ENCODE measurements at regions not wholly inside any gene's neighbourhood (a gene's known extent, or its start where the extent isn't known, plus 50 kb on each side); places are given as distances from the start of the nearest gene placed in this dataset.

- CTCF ChIA-PET = no interaction called here
- Histone ChIP-seq H3K4me3 (ENCODE audit: low read length) (no peak overlapping the region), H3K27me3 (ENCODE audit: control insufficient read depth in 2 of 2, insufficient read depth in 2 of 2, low read length in 2 of 2) (no peaks in the 10 kb centered on the region), H3K4me1 (ENCODE audit: control insufficient read depth in 2 of 2, insufficient read depth in 2 of 2, low read length in 2 of 2) (no peaks in the 10 kb centered on the region), H3K36me3 (ENCODE audit: control insufficient read depth in 2 of 3, insufficient read depth in 3 of 3, low read length in 3 of 3) (no peaks in the 10 kb centered on the region), H3K27ac (ENCODE audit: low read depth, low read length) (no peak overlapping the region), H3K9me3 (ENCODE audit: control insufficient read depth in 2 of 3, low read length in 3 of 3) (no peaks in the 10 kb centered on the region)
- intact Hi-C loops (cut with micrococcal nuclease) = loop anchor here in 1 of 2 donors (10.0 kb wide), 1 partner anchor 75 kb away; no protein-coding TSS in a partner anchor
- Mint-ChIP-seq H3K4me3 (no peak overlapping the region), H3K4me1 (no peaks in the 10 kb centered on the region), H3K36me3 (no peaks in the 10 kb centered on the region), H3K27ac (no peak overlapping the region), H3K9me3 (peaks cover 0 to 10% (median 0%) of the 10 kb centered on the region in 11 donors), H3K27me3 (no peaks in the 10 kb centered on the region)
- ATAC-seq (no peak), DNase-seq (no peak)
- POLR2A ChIA-PET = interaction anchor here (1.2 kb wide), 1 partner anchor 58 kb away, joined by 3 read pairs; no protein-coding TSS in a partner anchor
Observed at GRCh38 chr11:92569726-92570125, 345.1 kb downstream of the FAT3 start.

- CTCF ChIA-PET = no interaction called here
- no peaks in the 10 kb centered on the region for H3K36me3 Mint-ChIP-seq
Observed at GRCh38 chr11:92572559-92572958, 347.9 kb downstream of the FAT3 start.

GRCh38 chr11:92576315-92576714 is 351.7 kb downstream of the FAT3 start:
- ChIA-PET POLR2A (no interaction called here), CTCF (no interaction called here)
- Histone ChIP-seq H3K9me3 (ENCODE audit: control insufficient read depth in 2 of 3, low read length in 3 of 3) (no peaks in the 10 kb centered on the region), H3K4me1 (ENCODE audit: control insufficient read depth in 2 of 2, insufficient read depth in 2 of 2, low read length in 2 of 2) (no peaks in the 10 kb centered on the region), H3K4me3 (ENCODE audit: low read length) (no peak overlapping the region), H3K36me3 (ENCODE audit: control insufficient read depth in 2 of 3, insufficient read depth in 3 of 3, low read length in 3 of 3) (no peaks in the 10 kb centered on the region), H3K27me3 (ENCODE audit: control insufficient read depth in 2 of 2, insufficient read depth in 2 of 2, low read length in 2 of 2) (no peaks in the 10 kb centered on the region), H3K27ac (ENCODE audit: low read depth, low read length) (no peak overlapping the region)
- no peak overlapping the region for H3K27ac Mint-ChIP-seq
- no peak overlapping the region for H3K4me3 Mint-ChIP-seq
- no peaks in the 10 kb centered on the region for H3K4me1 Mint-ChIP-seq
- H3K27me3 Mint-ChIP-seq = no peaks in the 10 kb centered on the region
- H3K9me3 Mint-ChIP-seq = peaks cover 0 to 10% (median 1%) of the 10 kb centered on the region in 11 donors
- ATAC-seq (no peak), DNase-seq (no peak)
- intact Hi-C loops (cut with micrococcal nuclease) = loop anchor here in 1 of 2 donors (10.0 kb wide), 1 partner anchor 82 kb away; no protein-coding TSS in a partner anchor
- no peaks in the 10 kb centered on the region for H3K36me3 Mint-ChIP-seq

More at GRCh38 chr11:92572559-92572958, 347.9 kb downstream of the FAT3 start:
- POLR2A ChIA-PET = no interaction called here
- H3K27me3 Mint-ChIP-seq = no peaks in the 10 kb centered on the region
- no peak overlapping the region for H3K4me3 Mint-ChIP-seq
- Histone ChIP-seq H3K36me3 (ENCODE audit: control insufficient read depth in 2 of 3, insufficient read depth in 3 of 3, low read length in 3 of 3) (no peaks in the 10 kb centered on the region), H3K27me3 (ENCODE audit: control insufficient read depth in 2 of 2, insufficient read depth in 2 of 2, low read length in 2 of 2) (no peaks in the 10 kb centered on the region), H3K4me1 (ENCODE audit: control insufficient read depth in 2 of 2, insufficient read depth in 2 of 2, low read length in 2 of 2) (no peaks in the 10 kb centered on the region), H3K4me3 (ENCODE audit: low read length) (no peak overlapping the region), H3K9me3 (ENCODE audit: control insufficient read depth in 2 of 3, low read length in 3 of 3) (no peaks in the 10 kb centered on the region), H3K27ac (ENCODE audit: low read depth, low read length) (no peak overlapping the region)
- no peak for ATAC-seq
- intact Hi-C loops (cut with micrococcal nuclease) = loop anchor here in 1 of 2 donors (10.0 kb wide), 1 partner anchor 78 kb away; no protein-coding TSS in a partner anchor
- H3K4me1 Mint-ChIP-seq = no peaks in the 10 kb centered on the region
- peaks cover 0 to 10% (median 0%) of the 10 kb centered on the region in 11 donors for H3K9me3 Mint-ChIP-seq
- no peak for DNase-seq
- no peak overlapping the region for H3K27ac Mint-ChIP-seq

GRCh38 chr11:92580908-92581307 is 356.3 kb downstream of the FAT3 start:
- H3K4me3 ChIP-seq (ENCODE audit: low read length) = no peak overlapping the region
- Mint-ChIP-seq H3K36me3 (no peaks in the 10 kb centered on the region), H3K4me1 (no peaks in the 10 kb centered on the region), H3K27me3 (no peaks in the 10 kb centered on the region), H3K27ac (no peak overlapping the region), H3K4me3 (no peak overlapping the region), H3K9me3 (peaks cover 0 to 7% (median 0%) of the 10 kb centered on the region in 11 donors)
- no peaks in the 10 kb centered on the region for H3K9me3 ChIP-seq (ENCODE audit: control insufficient read depth in 2 of 3, low read length in 3 of 3)
- no peaks in the 10 kb centered on the region for H3K4me1 ChIP-seq (ENCODE audit: control insufficient read depth in 2 of 2, insufficient read depth in 2 of 2, low read length in 2 of 2)
- no peaks in the 10 kb centered on the region for H3K27me3 ChIP-seq (ENCODE audit: control insufficient read depth in 2 of 2, insufficient read depth in 2 of 2, low read length in 2 of 2)
- no peak for ATAC-seq
- H3K36me3 ChIP-seq (ENCODE audit: control insufficient read depth in 2 of 3, insufficient read depth in 3 of 3, low read length in 3 of 3) = no peaks in the 10 kb centered on the region
- ChIA-PET CTCF (no interaction called here), POLR2A (no interaction called here)
- no peak overlapping the region for H3K27ac ChIP-seq (ENCODE audit: low read depth, low read length)
- intact Hi-C loops (cut with micrococcal nuclease) = no loop called here
- no peak for DNase-seq

- Histone ChIP-seq H3K9me3 (ENCODE audit: control insufficient read depth in 2 of 3, low read length in 3 of 3) (no peaks in the 10 kb centered on the region), H3K4me1 (ENCODE audit: control insufficient read depth in 2 of 2, insufficient read depth in 2 of 2, low read length in 2 of 2) (no peaks in the 10 kb centered on the region), H3K4me3 (ENCODE audit: low read length) (no peak overlapping the region), H3K27me3 (ENCODE audit: control insufficient read depth in 2 of 2, insufficient read depth in 2 of 2, low read length in 2 of 2) (no peaks in the 10 kb centered on the region), H3K36me3 (ENCODE audit: control insufficient read depth in 2 of 3, insufficient read depth in 3 of 3, low read length in 3 of 3) (no peaks in the 10 kb centered on the region), H3K27ac (ENCODE audit: low read depth, low read length) (no peak overlapping the region)
- Mint-ChIP-seq H3K27me3 (no peaks in the 10 kb centered on the region), H3K27ac (no peak overlapping the region), H3K9me3 (peaks cover 0 to 9% (median 0%) of the 10 kb centered on the region in 11 donors), H3K4me1 (no peaks in the 10 kb centered on the region), H3K4me3 (no peak overlapping the region), H3K36me3 (no peaks in the 10 kb centered on the region)
- ATAC-seq = no peak
- no peak for DNase-seq
- ChIA-PET POLR2A (no interaction called here), CTCF (no interaction called here)
- intact Hi-C loops (cut with micrococcal nuclease) = no loop called here
Observed at GRCh38 chr11:92588393-92588792, 363.8 kb downstream of the FAT3 start.

GRCh38 chr11:92589512-92589911 is 364.9 kb downstream of the FAT3 start:
- peaks cover 0 to 9% (median 0%) of the 10 kb centered on the region in 11 donors for H3K9me3 Mint-ChIP-seq
- Histone ChIP-seq H3K4me1 (ENCODE audit: control insufficient read depth in 2 of 2, insufficient read depth in 2 of 2, low read length in 2 of 2) (no peaks in the 10 kb centered on the region), H3K4me3 (ENCODE audit: low read length) (no peak overlapping the region), H3K27ac (ENCODE audit: low read depth, low read length) (no peak overlapping the region), H3K36me3 (ENCODE audit: control insufficient read depth in 2 of 3, insufficient read depth in 3 of 3, low read length in 3 of 3) (no peaks in the 10 kb centered on the region), H3K9me3 (ENCODE audit: control insufficient read depth in 2 of 3, low read length in 3 of 3) (no peaks in the 10 kb centered on the region), H3K27me3 (ENCODE audit: control insufficient read depth in 2 of 2, insufficient read depth in 2 of 2, low read length in 2 of 2) (no peaks in the 10 kb centered on the region)
- intact Hi-C loops (cut with micrococcal nuclease) = no loop called here
- H3K4me3 Mint-ChIP-seq = no peak overlapping the region
- H3K27me3 Mint-ChIP-seq = no peaks in the 10 kb centered on the region
- POLR2A ChIA-PET = no interaction called here
- H3K27ac Mint-ChIP-seq = no peak overlapping the region
- no peaks in the 10 kb centered on the region for H3K4me1 Mint-ChIP-seq
- DNase-seq (no peak), ATAC-seq (no peak)
- H3K36me3 Mint-ChIP-seq = no peaks in the 10 kb centered on the region
- CTCF ChIA-PET = no interaction called here

GRCh38 chr11:92591521-92591920 is 366.9 kb downstream of the FAT3 start:
- H3K27ac Mint-ChIP-seq = no peak overlapping the region
- no peak overlapping the region for H3K4me3 Mint-ChIP-seq
- POLR2A ChIA-PET = no interaction called here
- no peaks in the 10 kb centered on the region for H3K27me3 ChIP-seq (ENCODE audit: control insufficient read depth in 2 of 2, insufficient read depth in 2 of 2, low read length in 2 of 2)
- no peak for ATAC-seq
- intact Hi-C loops (cut with micrococcal nuclease) = no loop called here
- H3K4me1 ChIP-seq (ENCODE audit: control insufficient read depth in 2 of 2, insufficient read depth in 2 of 2, low read length in 2 of 2) = no peaks in the 10 kb centered on the region
- CTCF ChIA-PET = no interaction called here
- no peak overlapping the region for H3K4me3 ChIP-seq (ENCODE audit: low read length)
- H3K27ac ChIP-seq (ENCODE audit: low read depth, low read length) = no peak overlapping the region
- H3K9me3 Mint-ChIP-seq = peaks cover 0 to 9% (median 0%) of the 10 kb centered on the region in 11 donors
- no peaks in the 10 kb centered on the region for H3K27me3 Mint-ChIP-seq
- H3K4me1 Mint-ChIP-seq = no peaks in the 10 kb centered on the region
- no peaks in the 10 kb centered on the region for H3K36me3 Mint-ChIP-seq
- H3K9me3 ChIP-seq (ENCODE audit: control insufficient read depth in 2 of 3, low read length in 3 of 3) = no peaks in the 10 kb centered on the region
- H3K36me3 ChIP-seq (ENCODE audit: control insufficient read depth in 2 of 3, insufficient read depth in 3 of 3, low read length in 3 of 3) = no peaks in the 10 kb centered on the region
- no peak for DNase-seq

All from naive thymus-derived CD4-positive, alpha-beta T cell (primary cell).